DOHH2 (cell line): ENCODE measurements at regions not wholly inside any gene's neighbourhood (a gene's known extent, or its start where the extent isn't known, plus 50 kb on each side); places are given as distances from the start of the nearest gene placed in this dataset.

Experiments
- CTCF ChIP-seq: fragments of 200-600 bp; sonication (generic); IDR thresholded peaks from one replicate; pipeline ENCODE4 v1.5.1; 2014; ENCODE audit warnings: antibody characterized with exemption, mild to moderate bottlenecking, low read depth, low read length; ENCODE audit not compliant: poor library complexity, severe bottlenecking
- EZH2phosphoT487 ChIP-seq: fragments of 200-600 bp; sonication (generic); IDR thresholded peaks from 2 replicates; pipeline ENCODE4 v1.6.1; 2017; ENCODE audit warnings: borderline replicate concordance, mild to moderate bottlenecking, antibody characterized with exemption, low read length, moderate library complexity, mixed read lengths

- no peak for TF ChIP-seq CTCF
- TF ChIP-seq EZH2phosphoT487: no peak
These were observed 55.9 kb upstream of the ATP5PO start for GRCh38 chr21:33971492-33972013.
